H1 (cell line): ENCODE measurements at regions not wholly inside any gene's neighbourhood (a gene's known extent, or its start where the extent isn't known, plus 50 kb on each side); places are given as distances from the start of the nearest gene placed in this dataset.

Experiments used
- CTCF ChIA-PET: fragments of 300-600 bp; sonication (Branson Sonifier 250); formaldehyde crosslinking; loops from one replicate; lab custom pipeline; 2021; ENCODE audit not compliant: partially characterized antibody; lab: Charles Lee
- POLR2A ChIA-PET: fragments of 300-600 bp; sonication (Branson Sonifier 250); formaldehyde crosslinking; loops from one replicate; lab custom pipeline; 2021; ENCODE audit warnings: inconsistent platforms; ENCODE audit not compliant: partially characterized antibody; lab: Charles Lee
- DNase-seq, 2 experiments: peaks; one replicate each; pipeline versions ENCODE4 v3.0.0 to v3.0.0-alpha.2; 2010 to 2022; ENCODE audit warnings: low spot score in 2 of 2, low read depth in 1 of 2, mixed read lengths in 1 of 2
- FAIRE-seq: peaks from 2 replicates; lab custom pipeline; 2011; peaks lifted over from hg19 to GRCh38; lab: Jason Lieb, UNC
- H2AFZ ChIP-seq: 2 replicates; pipeline ENCODE4 v1.8.1; 2012; ENCODE audit warnings: low read length, inconsistent platforms
- H2AK5ac ChIP-seq: 2 replicates; pipeline ENCODE4 v1.6.1; 2013; ENCODE audit warnings: low read depth, low read length
- H2BK120ac ChIP-seq: replicated peaks from 2 replicates; pipeline ENCODE3; 2013; ENCODE audit warnings: low read depth, low read length, inconsistent platforms
- H2BK12ac ChIP-seq: 2 replicates; pipeline ENCODE4 v1.6.1; 2013; ENCODE audit warnings: low read depth, low read length
- H2BK15ac ChIP-seq: 2 replicates; pipeline ENCODE4 v1.6.1; 2013; ENCODE audit warnings: low read length
- H2BK20ac ChIP-seq: 2 replicates; pipeline ENCODE4 v1.6.1; 2013; ENCODE audit warnings: low read length
- H2BK5ac ChIP-seq: 2 replicates; pipeline ENCODE4 v1.6.1; 2013; ENCODE audit warnings: low read depth, low read length
- H3K14ac ChIP-seq: 2 replicates; pipeline ENCODE4 v1.6.1; 2013; ENCODE audit warnings: inconsistent platforms; ENCODE audit not compliant: insufficient read length
- H3K18ac ChIP-seq: 2 replicates; pipeline ENCODE4 v1.6.1; 2013; ENCODE audit warnings: low read length; ENCODE audit errors: extremely low read depth
- H3K23ac ChIP-seq: 2 replicates; pipeline ENCODE4 v1.6.1; 2013; ENCODE audit warnings: inconsistent platforms; ENCODE audit not compliant: insufficient read length
- H3K23me2 ChIP-seq: 2 replicates; pipeline ENCODE4 v1.6.1; 2013; ENCODE audit warnings: low read depth, low read length
- H3K27ac ChIP-seq: 2 replicates; pipeline ENCODE4 v1.6.1; 2011; ENCODE audit warnings: low read depth, low read length, inconsistent platforms
- H3K27me3 ChIP-seq, 4 experiments: replicated peaks in 1 of 4; 1 replicate in 1 of 4; 2 replicates in 3 of 4; pipeline versions ENCODE4 v1.6.1 to v1.8.1; 2011 to 2013; ENCODE audit warnings: low read length in 3 of 4, mild to moderate bottlenecking in 3 of 4, inconsistent platforms in 2 of 4, mixed read lengths in 2 of 4, moderate library complexity in 1 of 4; ENCODE audit not compliant: control insufficient read depth in 3 of 4, insufficient read depth in 3 of 4; ENCODE audit errors: extremely low read depth in 1 of 4
- H3K36me3 ChIP-seq, 4 experiments: 2 replicates each; pipeline versions ENCODE4 v1.6.1 to v1.8.1; 2011 to 2013; ENCODE audit warnings: mild to moderate bottlenecking in 4 of 4, low read length in 3 of 4, moderate library complexity in 2 of 4, control low read depth in 1 of 4, inconsistent platforms in 1 of 4; ENCODE audit not compliant: insufficient read depth in 4 of 4, control insufficient read depth in 2 of 4
- H3K4ac ChIP-seq: replicated peaks from 2 replicates; pipeline ENCODE3; 2013; ENCODE audit warnings: low read length, low read depth, mixed read lengths, inconsistent platforms; ENCODE audit not compliant: insufficient read length
- H3K4me1 ChIP-seq, 4 experiments: replicated peaks in 1 of 4; 1 replicate in 1 of 4; 2 replicates in 3 of 4; pipeline versions ENCODE4 v1.6.1 to v1.8.1; 2011 to 2013; ENCODE audit warnings: low read length in 3 of 4, inconsistent platforms in 2 of 4, mixed read lengths in 1 of 4; ENCODE audit not compliant: insufficient read depth in 4 of 4, control insufficient read depth in 3 of 4
- H3K4me2 ChIP-seq, 2 experiments: 2 replicates each; pipeline versions ENCODE4 v1.6.1 to v1.8.1; 2011 to 2013; ENCODE audit warnings: low read depth in 2 of 2, low read length in 2 of 2, control low read depth in 1 of 2, inconsistent platforms in 1 of 2, mild to moderate bottlenecking in 1 of 2; ENCODE audit not compliant: insufficient read depth in 1 of 2
- H3K4me3 ChIP-seq, 4 experiments: fragments of 200-600, 300-600 bp in 1 of 4; sonication (generic), shearing (Covaris generic), sonication (Bioruptor Twin) in 1 of 4; 2 replicates each; pipeline versions ENCODE4 v1.5.1 to v1.8.1; 2011 to 2016; ENCODE audit warnings: low read length in 4 of 4, low read depth in 3 of 4, control low read depth in 2 of 4, inconsistent platforms in 2 of 4, mild to moderate bottlenecking in 2 of 4, mixed read lengths in 1 of 4, moderate library complexity in 1 of 4; ENCODE audit not compliant: insufficient read depth in 2 of 4; ENCODE audit errors: extremely low read depth in 1 of 4
- H3K56ac ChIP-seq: replicated peaks from 2 replicates; pipeline ENCODE3; 2013; ENCODE audit warnings: low read depth, mild to moderate bottlenecking, mixed read lengths, low read length, inconsistent platforms; ENCODE audit not compliant: insufficient read length
- H3K79me1 ChIP-seq: 2 replicates; pipeline ENCODE4 v1.6.1; 2013; ENCODE audit warnings: low read depth, low read length, control low read depth
- H3K79me2 ChIP-seq, 2 experiments: 2 replicates each; pipeline versions ENCODE4 v1.6.1 to v1.8.1; 2012 to 2013; ENCODE audit warnings: low read length in 2 of 2, mild to moderate bottlenecking in 2 of 2, inconsistent platforms in 1 of 2; ENCODE audit not compliant: insufficient read depth in 2 of 2, control insufficient read depth in 1 of 2
- H3K9ac ChIP-seq, 4 experiments: replicated peaks in 1 of 4; 1 replicate in 1 of 4; 2 replicates in 3 of 4; pipeline versions ENCODE4 v1.6.1 to v1.8.1; 2011 to 2013; ENCODE audit warnings: low read depth in 3 of 4, low read length in 3 of 4, control low read depth in 2 of 4, mild to moderate bottlenecking in 2 of 4, moderate library complexity in 2 of 4, inconsistent platforms in 1 of 4; ENCODE audit errors: extremely low read depth in 1 of 4
- H3K9me3 ChIP-seq, 2 experiments: 2 replicates each; pipeline versions ENCODE4 v1.6.1 to v1.8.1; 2012 to 2013; ENCODE audit warnings: mild to moderate bottlenecking in 2 of 2, moderate library complexity in 2 of 2, control low read depth in 1 of 2, inconsistent platforms in 1 of 2, low read depth in 1 of 2, low read length in 1 of 2, mixed read lengths in 1 of 2; ENCODE audit not compliant: insufficient read depth in 2 of 2
- H4K20me1 ChIP-seq, 2 experiments: replicated peaks in 1 of 2; 2 replicates each; pipeline versions ENCODE3 to v1.8.1; 2011 to 2013; ENCODE audit warnings: inconsistent platforms in 2 of 2, low read length in 2 of 2, mild to moderate bottlenecking in 1 of 2; ENCODE audit not compliant: insufficient read depth in 2 of 2, control insufficient read depth in 1 of 2
- H4K5ac ChIP-seq: 2 replicates; pipeline ENCODE4 v1.6.1; 2013; ENCODE audit warnings: low read length, low read depth, mixed read lengths, inconsistent platforms; ENCODE audit not compliant: insufficient read length
- H4K8ac ChIP-seq: 2 replicates; pipeline ENCODE4 v1.8.0; 2013; ENCODE audit warnings: mild to moderate bottlenecking, moderate library complexity, low read length, inconsistent platforms; ENCODE audit not compliant: insufficient read depth; ENCODE audit errors: extremely low read depth
- H4K91ac ChIP-seq: replicated peaks from 2 replicates; pipeline ENCODE3; 2013; ENCODE audit warnings: low read length, mixed read lengths, inconsistent platforms; ENCODE audit not compliant: insufficient read length
- ASH2L ChIP-seq: fragments of 200-600, 300-600 bp; sonication (generic); IDR thresholded peaks from one replicate; pipeline ENCODE4 v1.7.1; 2017; ENCODE audit warnings: low read length
- CBX5 ChIP-seq: fragments of 300-800, 300-1000 bp; sonication (generic); IDR thresholded peaks from 2 replicates; pipeline ENCODE4 v1.7.1; 2016; ENCODE audit warnings: antibody characterized with exemption, low read length, low read depth
- EGR1 ChIP-seq: IDR thresholded peaks from 2 replicates; pipeline ENCODE4 v1.6.1; 2011; ENCODE audit warnings: low read depth, low read length, borderline replicate concordance
- GTF2F1 ChIP-seq: IDR thresholded peaks from 2 replicates; pipeline ENCODE4 v1.6.1; 2012; ENCODE audit warnings: low read depth, low read length, improper control_type of control experiment, borderline replicate concordance
- KDM1A ChIP-seq: fragments of 200-600, 300-600 bp; sonication (generic); IDR thresholded peaks from 2 replicates; pipeline ENCODE4 v1.7.1; 2016; ENCODE audit warnings: mild to moderate bottlenecking, low read length, borderline replicate concordance
- KDM5A ChIP-seq: fragments of 200-600 bp; IDR thresholded peaks from 2 replicates; pipeline ENCODE4 v1.7.1; 2012; ENCODE audit warnings: mild to moderate bottlenecking, low read length, inconsistent platforms, mixed read lengths
- POU5F1 ChIP-seq: IDR thresholded peaks from 2 replicates; pipeline ENCODE4 v1.6.1; 2011; ENCODE audit warnings: low read depth, mild to moderate bottlenecking, low read length, moderate library complexity
- SIRT6 ChIP-seq: IDR thresholded peaks from one replicate; pipeline ENCODE4 v1.7.1; 2012; ENCODE audit warnings: low read length, inconsistent platforms
- SP1 ChIP-seq: IDR thresholded peaks from 2 replicates; pipeline ENCODE4 v1.6.1; 2011; ENCODE audit warnings: low read depth, low read length
- SP2 ChIP-seq: IDR thresholded peaks from 2 replicates; pipeline ENCODE4 v1.6.1; 2012; ENCODE audit warnings: mild to moderate bottlenecking, low read length, inconsistent platforms
- SP4 ChIP-seq: IDR thresholded peaks from 2 replicates; pipeline ENCODE4 v1.6.1; 2012; ENCODE audit warnings: low read length, inconsistent platforms
- SRF ChIP-seq: IDR thresholded peaks from 2 replicates; pipeline ENCODE4 v1.6.1; 2011; ENCODE audit warnings: mild to moderate bottlenecking, low read depth, low read length, moderate library complexity
- TAF7 ChIP-seq: optimal IDR thresholded peaks from 2 replicates; pipeline ENCODE3; 2011; ENCODE audit warnings: low read depth, mild to moderate bottlenecking, inconsistent platforms, low read length, moderate library complexity, borderline replicate concordance
- YY1 ChIP-seq: IDR thresholded peaks from 2 replicates; pipeline ENCODE4 v1.6.1; 2011; ENCODE audit warnings: low read depth, mild to moderate bottlenecking, low read length
- WGBS, 2 experiments: shearing (Covaris generic) in 1 of 2; methylation state at CpG; one replicate each; pipeline versions ENCODE4 v1.1.6 to v1.1.7; 2013 to 2015; ENCODE audit warnings: low lambda C conversion rate in 2 of 2, mixed read lengths in 2 of 2, inconsistent platforms in 1 of 2, low coverage in 1 of 2, missing lambda C conversion rate in 1 of 2; ENCODE audit not compliant: insufficient replicate concordance in 2 of 2, insufficient coverage in 1 of 2, insufficient read length in 1 of 2; ENCODE audit errors: extremely low coverage in 1 of 2, missing lambda C conversion rate in 1 of 2; 5-methylcytosine and 5-hydroxymethylcytosine counted together
- TF ChIP-seq, protein P1 (sequence below): IDR thresholded peaks from 2 replicates; pipeline ENCODE4 v1.6.1; 2012; ENCODE audit warnings: low read length, inconsistent platforms

- Histone ChIP-seq H2AFZ (no peak overlapping the region), H3K4ac (no peak overlapping the region), H4K91ac (no peak overlapping the region), H3K4me2 (no peak overlapping the region), H3K56ac (no peak overlapping the region), H3K14ac (no peak overlapping the region), H2BK20ac (no peak overlapping the region), H2BK12ac (no peak overlapping the region), H3K18ac (no peak overlapping the region), H3K79me2 (no peaks in the 10 kb centered on the region), H3K9me3 (no peaks in the 10 kb centered on the region), H2BK120ac (no peak overlapping the region), H4K5ac (no peak overlapping the region), H3K9ac (no peak overlapping the region), H2BK15ac (no peak overlapping the region), H2AK5ac (no peak overlapping the region), H3K27me3 (no peaks in the 10 kb centered on the region), H3K23me2 (no peaks in the 10 kb centered on the region), H3K4me3 (no peak overlapping the region), H3K23ac (no peak overlapping the region), H3K36me3 (no peaks in the 10 kb centered on the region), H4K20me1 (no peaks in the 10 kb centered on the region), H3K27ac (no peak overlapping the region), H3K79me1 (no peaks in the 10 kb centered on the region), H2BK5ac (no peak overlapping the region), H4K8ac (no peak overlapping the region), H3K4me1 (no peaks in the 10 kb centered on the region)
- DNase-seq (no peak), FAIRE-seq (no peak)
- 90% methylated on average over 9 of the region's 9 CpGs; no CpG with 5 or more reads in 1 of the 2 experiments for WGBS, 2 experiments
- CTCF ChIA-PET: interaction anchor here (0.6 kb wide), 1 partner anchor 598 kb away, joined by 3 read pairs; no protein-coding TSS in a partner anchor
- POLR2A ChIA-PET: no interaction called here
- TF ChIP-seq KDM5A (no peak), ASH2L (no peak), SP4 (no peak), SP2 (no peak), KDM1A (no peak), TAF7 (no peak), SIRT6 (no peak), SRF (no peak), POU5F1 (no peak), EGR1 (no peak), CBX5 (no peak), GTF2F1 (no peak), YY1 (no peak), SP1 (no peak)
- TF ChIP-seq, protein P1, sequence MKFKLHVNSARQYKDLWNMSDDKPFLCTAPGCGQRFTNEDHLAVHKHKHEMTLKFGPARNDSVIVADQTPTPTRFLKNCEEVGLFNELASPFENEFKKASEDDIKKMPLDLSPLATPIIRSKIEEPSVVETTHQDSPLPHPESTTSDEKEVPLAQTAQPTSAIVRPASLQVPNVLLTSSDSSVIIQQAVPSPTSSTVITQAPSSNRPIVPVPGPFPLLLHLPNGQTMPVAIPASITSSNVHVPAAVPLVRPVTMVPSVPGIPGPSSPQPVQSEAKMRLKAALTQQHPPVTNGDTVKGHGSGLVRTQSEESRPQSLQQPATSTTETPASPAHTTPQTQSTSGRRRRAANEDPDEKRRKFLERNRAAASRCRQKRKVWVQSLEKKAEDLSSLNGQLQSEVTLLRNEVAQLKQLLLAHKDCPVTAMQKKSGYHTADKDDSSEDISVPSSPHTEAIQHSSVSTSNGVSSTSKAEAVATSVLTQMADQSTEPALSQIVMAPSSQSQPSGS: no peak
These were observed 1154.8 kb upstream of the CDH18 start for GRCh38 chr5:21142791-21143190.
